Lower leg skin (tissue), 3 donors: ENCODE measurements at regions not wholly inside any gene's neighbourhood (a gene's known extent, or its start where the extent isn't known, plus 50 kb on each side); places are given as distances from the start of the nearest gene placed in this dataset.

Source experiments
- POLR2A ChIP-seq, 2 donors: fragments of 450-650 bp; IDR thresholded peaks; one replicate each; pipeline ENCODE4 v1.6.1; 2016 to 2017; ENCODE audit warnings: antibody characterized with exemption in 2 of 2, mild to moderate bottlenecking in 1 of 2, moderate library complexity in 1 of 2
- TF ChIP-seq, protein P1 (sequence below), 3 donors: fragments of 450-650 bp; IDR thresholded peaks; one replicate each; pipeline ENCODE4 v1.5.1; 2016; ENCODE audit warnings: antibody characterized with exemption in 3 of 3, mild to moderate bottlenecking in 3 of 3, moderate library complexity in 2 of 3

DNA sequence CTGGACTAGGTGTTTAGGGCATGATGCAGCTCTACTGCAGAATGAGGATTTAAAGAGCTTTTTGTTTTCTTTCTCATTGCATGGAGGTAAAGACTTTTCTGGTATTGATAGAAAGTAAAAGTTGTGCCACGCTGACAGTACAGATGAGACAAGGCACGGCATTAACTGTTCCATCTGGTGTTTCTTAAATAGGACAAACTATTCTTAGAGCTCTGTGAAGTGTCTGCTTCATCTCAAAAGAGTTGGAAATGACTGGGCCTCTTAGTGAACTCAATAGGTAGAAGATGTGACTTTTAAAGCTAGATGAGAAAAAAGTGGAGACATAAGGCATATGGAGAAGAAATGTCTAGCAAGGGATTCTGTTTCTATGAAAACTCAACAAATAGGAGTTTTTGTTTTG is 321.8 kb downstream of the RPRM start:
- TF ChIP-seq, protein P1, sequence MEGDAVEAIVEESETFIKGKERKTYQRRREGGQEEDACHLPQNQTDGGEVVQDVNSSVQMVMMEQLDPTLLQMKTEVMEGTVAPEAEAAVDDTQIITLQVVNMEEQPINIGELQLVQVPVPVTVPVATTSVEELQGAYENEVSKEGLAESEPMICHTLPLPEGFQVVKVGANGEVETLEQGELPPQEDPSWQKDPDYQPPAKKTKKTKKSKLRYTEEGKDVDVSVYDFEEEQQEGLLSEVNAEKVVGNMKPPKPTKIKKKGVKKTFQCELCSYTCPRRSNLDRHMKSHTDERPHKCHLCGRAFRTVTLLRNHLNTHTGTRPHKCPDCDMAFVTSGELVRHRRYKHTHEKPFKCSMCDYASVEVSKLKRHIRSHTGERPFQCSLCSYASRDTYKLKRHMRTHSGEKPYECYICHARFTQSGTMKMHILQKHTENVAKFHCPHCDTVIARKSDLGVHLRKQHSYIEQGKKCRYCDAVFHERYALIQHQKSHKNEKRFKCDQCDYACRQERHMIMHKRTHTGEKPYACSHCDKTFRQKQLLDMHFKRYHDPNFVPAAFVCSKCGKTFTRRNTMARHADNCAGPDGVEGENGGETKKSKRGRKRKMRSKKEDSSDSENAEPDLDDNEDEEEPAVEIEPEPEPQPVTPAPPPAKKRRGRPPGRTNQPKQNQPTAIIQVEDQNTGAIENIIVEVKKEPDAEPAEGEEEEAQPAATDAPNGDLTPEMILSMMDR (IDR thresholded peaks at IDR 0.05) = no peak
- TF ChIP-seq POLR2A (IDR thresholded peaks at IDR 0.05) = no peak
